ENCODE measurements at regions not wholly inside any gene's neighbourhood (a gene's known extent, or its start where the extent isn't known, plus 50 kb on each side); places are given as distances from the start of the nearest gene placed in this dataset.
"Not testable (repeated sequence)": the region's sequence is repeated elsewhere in the genome, so short reads cannot be mapped to it uniquely, and the experiment has no call there.

- no peak for DNase-seq (ENCODE audit: low read depth, low spot score)
These were observed 104.1 kb upstream of the BTN3A2 start for GRCh38 chr6:26260725-26261490.

- no peak for DNase-seq (ENCODE audit: low read depth, low spot score)
These were observed 100.5 kb upstream of the BTN3A2 start for GRCh38 chr6:26264547-26264946.

- no peak for DNase-seq (ENCODE audit: low read depth, low spot score)
These were observed 97.9 kb upstream of the BTN3A2 start for GRCh38 chr6:26267083-26267589.

- DNase-seq (ENCODE audit: low read depth, low spot score): peak; percentile 39
These were observed 96.2 kb upstream of the BTN3A2 start for GRCh38 chr6:26268659-26269402.

- peak; percentile 15 for DNase-seq (ENCODE audit: low read depth, low spot score)
These were observed 95.2 kb upstream of the BTN3A2 start for GRCh38 chr6:26269531-26270485.

- DNase-seq (ENCODE audit: low read depth, low spot score): peak; percentile 11
These were observed 94.5 kb upstream of the BTN3A2 start for GRCh38 chr6:26270486-26270861.

- DNase-seq (ENCODE audit: low read depth, low spot score): peak; percentile 89
These were observed 93.9 kb upstream of the BTN3A2 start for GRCh38 chr6:26270903-26271667.

- DNase-seq (ENCODE audit: low read depth, low spot score): no peak
These were observed 93.4 kb upstream of the BTN3A2 start for GRCh38 chr6:26271668-26272024.

- DNase-seq (ENCODE audit: low read depth, low spot score): peak; percentile 48
These were observed 92.8 kb upstream of the BTN3A2 start for GRCh38 chr6:26272171-26272637.

- peak; percentile 22 for DNase-seq (ENCODE audit: low read depth, low spot score)
These were observed 91.1 kb upstream of the BTN3A2 start for GRCh38 chr6:26273673-26274588.

GRCh38 chr6:26275663-26276062 is 89.3 kb upstream of the BTN3A2 start:
- DNase-seq (ENCODE audit: low read depth, low spot score): no peak

GRCh38 chr6:26276841-26277648 is 88.0 kb upstream of the BTN3A2 start:
- DNase-seq (ENCODE audit: low read depth, low spot score): no peak

GRCh38 chr6:26278536-26278935 is 86.5 kb upstream of the BTN3A2 start:
- DNase-seq (ENCODE audit: low read depth, low spot score): no peak

GRCh38 chr6:26279371-26279770 is 85.6 kb upstream of the BTN3A2 start:
- not testable (repeated sequence) for DNase-seq (ENCODE audit: low read depth, low spot score)

GRCh38 chr6:26280407-26280806 is 84.6 kb upstream of the BTN3A2 start:
- DNase-seq (ENCODE audit: low read depth, low spot score): no peak

GRCh38 chr6:26284537-26285142 is 80.4 kb upstream of the BTN3A2 start:
- DNase-seq (ENCODE audit: low read depth, low spot score): peak; percentile 77

- peak; percentile 99 for DNase-seq (ENCODE audit: low read depth, low spot score)
These were observed 79.6 kb upstream of the BTN3A2 start for GRCh38 chr6:26285143-26286134.
